ENCODE measurements at regions not wholly inside any gene's neighbourhood (a gene's known extent, or its start where the extent isn't known, plus 50 kb on each side); places are given as distances from the start of the nearest gene placed in this dataset.

GRCh38 chr7:108771853-108772252 lies 202.2 kb downstream of the DNAJB9 start:
- Histone ChIP-seq H3K27me3 (replicated peaks; ENCODE audit: insufficient read depth, low read length) (no peaks in the 10 kb centered on the region), H4K20me1 (ENCODE audit: insufficient read depth, low read length) (no peaks in the 10 kb centered on the region), H3F3A (ENCODE audit: insufficient read depth, low read length) (no peaks in the 10 kb centered on the region), H3K27ac (ENCODE audit: low read length) (no peak overlapping the region), H3K4me3 (ENCODE audit: low read length) (no peak overlapping the region), H3K79me2 (ENCODE audit: low read length) (no peaks in the 10 kb centered on the region), H3K36me3 (replicated peaks; ENCODE audit: insufficient read depth, low read length) (no peaks in the 10 kb centered on the region), H3K9me3 (replicated peaks; ENCODE audit: insufficient read depth, low read length) (no peaks in the 10 kb centered on the region), H3K4me2 (ENCODE audit: low read depth, low read length) (no peak overlapping the region), H3K9me2 (replicated peaks; ENCODE audit: insufficient read depth, low read length) (no peaks in the 10 kb centered on the region), H2AFZ (ENCODE audit: low read length) (no peak overlapping the region), H3K4me1 (ENCODE audit: low read length) (no peaks in the 10 kb centered on the region), H3K9ac (ENCODE audit: low read length) (no peak overlapping the region)
- TF ChIP-seq CTCF (IDR thresholded peaks at IDR 0.05; ENCODE audit: low read length) (no peak), EZH2phosphoT487 (IDR thresholded peaks at IDR 0.05; ENCODE audit: low read length) (no peak), EZH2 (optimal IDR thresholded peaks at IDR 0.05; ENCODE audit: low read depth, low read length) (no peak)
- DNase-seq = no peak

GRCh38 chr7:108777966-108778365 lies 208.3 kb downstream of the DNAJB9 start:
- no peaks in the 10 kb centered on the region for H3F3A ChIP-seq (ENCODE audit: insufficient read depth, low read length)
- TF ChIP-seq EZH2phosphoT487 (IDR thresholded peaks at IDR 0.05; ENCODE audit: low read length) (no peak), CTCF (IDR thresholded peaks at IDR 0.05; ENCODE audit: low read length) (no peak), EZH2 (optimal IDR thresholded peaks at IDR 0.05; ENCODE audit: low read depth, low read length) (no peak)
- H3K9me3 ChIP-seq (replicated peaks; ENCODE audit: insufficient read depth, low read length) = no peaks in the 10 kb centered on the region
- H3K27me3 ChIP-seq (replicated peaks; ENCODE audit: insufficient read depth, low read length) = no peaks in the 10 kb centered on the region
- no peaks in the 10 kb centered on the region for H3K9me2 ChIP-seq (replicated peaks; ENCODE audit: insufficient read depth, low read length)
- H4K20me1 ChIP-seq (ENCODE audit: insufficient read depth, low read length) = no peaks in the 10 kb centered on the region
- no peak overlapping the region for H3K4me2 ChIP-seq (ENCODE audit: low read depth, low read length)
- H3K4me1 ChIP-seq (ENCODE audit: low read length) = no peaks in the 10 kb centered on the region
- H2AFZ ChIP-seq (ENCODE audit: low read length) = no peak overlapping the region
- H3K79me2 ChIP-seq (ENCODE audit: low read length) = no peaks in the 10 kb centered on the region
- no peaks in the 10 kb centered on the region for H3K36me3 ChIP-seq (replicated peaks; ENCODE audit: insufficient read depth, low read length)
- no peak overlapping the region for H3K27ac ChIP-seq (ENCODE audit: low read length)
- H3K9ac ChIP-seq (ENCODE audit: low read length) = no peak overlapping the region
- DNase-seq = no peak
- H3K4me3 ChIP-seq (ENCODE audit: low read length) = no peak overlapping the region

GRCh38 chr7:108789451-108789850 lies 219.8 kb downstream of the DNAJB9 start:
- no peak for DNase-seq
- TF ChIP-seq EZH2 (optimal IDR thresholded peaks at IDR 0.05; ENCODE audit: low read depth, low read length) (no peak), CTCF (IDR thresholded peaks at IDR 0.05; ENCODE audit: low read length) (no peak), EZH2phosphoT487 (IDR thresholded peaks at IDR 0.05; ENCODE audit: low read length) (no peak)
- H3K4me2 ChIP-seq (ENCODE audit: low read depth, low read length) = no peak overlapping the region
- no peaks in the 10 kb centered on the region for H3F3A ChIP-seq (ENCODE audit: insufficient read depth, low read length)
- H2AFZ ChIP-seq (ENCODE audit: low read length) = no peak overlapping the region
- no peaks in the 10 kb centered on the region for H3K4me1 ChIP-seq (ENCODE audit: low read length)
- no peaks in the 10 kb centered on the region for H3K9me3 ChIP-seq (replicated peaks; ENCODE audit: insufficient read depth, low read length)
- no peaks in the 10 kb centered on the region for H3K9me2 ChIP-seq (replicated peaks; ENCODE audit: insufficient read depth, low read length)
- H3K79me2 ChIP-seq (ENCODE audit: low read length) = no peaks in the 10 kb centered on the region
- no peaks in the 10 kb centered on the region for H3K27me3 ChIP-seq (replicated peaks; ENCODE audit: insufficient read depth, low read length)
- no peak overlapping the region for H3K9ac ChIP-seq (ENCODE audit: low read length)
- no peak overlapping the region for H3K4me3 ChIP-seq (ENCODE audit: low read length)
- H3K27ac ChIP-seq (ENCODE audit: low read length) = no peak overlapping the region
- H3K36me3 ChIP-seq (replicated peaks; ENCODE audit: insufficient read depth, low read length) = no peaks in the 10 kb centered on the region
- no peaks in the 10 kb centered on the region for H4K20me1 ChIP-seq (ENCODE audit: insufficient read depth, low read length)

All from MM.1S (cell line).